Vagina (tissue), 2 donors: ENCODE measurements at regions not wholly inside any gene's neighbourhood (a gene's known extent, or its start where the extent isn't known, plus 50 kb on each side); places are given as distances from the start of the nearest gene placed in this dataset.

ENCODE experiments used
- DNase-seq, 2 donors: peaks; one replicate each; pipeline ENCODE4 v3.0.0-alpha.2; 2017; ENCODE audit errors: extremely low spot score in 2 of 2
- H3K27ac ChIP-seq: fragments of 200-600 bp; sonication (generic); one replicate; pipeline ENCODE4 v1.5.1; 2019
- H3K27me3 ChIP-seq: fragments of 200-600 bp; sonication (generic); one replicate; pipeline ENCODE4 v1.5.1; 2019
- H3K36me3 ChIP-seq, 2 donors: fragments of 200-600 bp; sonication (generic); one replicate each; pipeline ENCODE4 v1.5.1; 2017 to 2019
- H3K4me1 ChIP-seq: fragments of 200-600 bp; sonication (generic); one replicate; pipeline ENCODE4 v1.5.1; 2019
- H3K4me3 ChIP-seq, 2 donors: fragments of 200-600 bp; sonication (generic); 1 replicate in 1 of 2; 2 replicates in 1 of 2; pipeline ENCODE4 v1.5.1; 2016 to 2019
- H3K9me3 ChIP-seq: fragments of 200-600 bp; sonication (generic); one replicate; pipeline ENCODE4 v1.5.1; 2019
- POLR2A ChIP-seq, 2 donors: fragments of 450-650 bp; IDR thresholded peaks; one replicate each; pipeline ENCODE4 v1.6.1; 2017; ENCODE audit warnings: antibody characterized with exemption in 2 of 2, mild to moderate bottlenecking in 2 of 2, moderate library complexity in 2 of 2
- POLR2AphosphoS5 ChIP-seq, 2 donors: sonication (generic); formaldehyde crosslinking; IDR thresholded peaks; one replicate each; pipeline ENCODE4 v1.9.0; 2017; ENCODE audit warnings: antibody characterized with exemption in 2 of 2, mild to moderate bottlenecking in 2 of 2, low read depth in 1 of 2; ENCODE audit not compliant: insufficient read depth in 1 of 2
- intact Hi-C: fragments of 100-400 bp; cut with DNase I; formaldehyde crosslinking; loops from one replicate; pipeline ENCODE4 v1.15.1; 2023
- TF ChIP-seq, protein P1 (sequence below), 3 experiments: fragments of 450-650 bp in 2 of 3; fragments of 200-600 bp in 1 of 3; sonication (generic) in 1 of 3; IDR thresholded peaks; one replicate each; pipeline ENCODE4 v1.5.1; 2017 to 2019; ENCODE audit warnings: antibody characterized with exemption in 3 of 3, mild to moderate bottlenecking in 2 of 3, moderate library complexity in 2 of 3

DNA sequence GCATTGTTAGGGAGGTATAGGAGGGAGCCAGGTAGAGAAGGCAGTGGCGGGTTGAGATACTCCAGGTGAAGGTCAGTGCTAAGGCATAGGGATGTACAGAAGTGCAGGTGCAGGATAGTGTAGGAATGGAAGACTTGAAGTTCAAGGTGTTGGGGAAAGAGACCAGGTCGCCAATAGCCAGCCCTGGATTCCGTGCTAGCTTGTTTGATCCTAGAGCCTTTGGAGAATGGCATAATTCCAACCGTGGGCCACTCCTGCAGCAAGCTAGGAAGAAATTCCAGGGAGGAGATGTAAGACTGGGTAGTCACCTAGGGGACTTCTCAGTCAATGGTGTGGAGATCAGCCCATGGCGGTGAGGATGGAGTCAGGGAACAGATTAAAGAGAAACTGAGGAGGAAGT lies 272.7 kb downstream of the RPS24 start:
- Histone ChIP-seq H3K27ac (no peak overlapping the region), H3K4me3 (no peak overlapping the region), H3K27me3 (no peaks in the 10 kb centered on the region), H3K4me1 (peaks cover 12% of the 10 kb centered on the region), H3K36me3 (no peaks in the 10 kb centered on the region), H3K9me3 (no peaks in the 10 kb centered on the region)
- peak; percentile 67 to 76 for DNase-seq
- intact Hi-C loops, result no loop called here
- TF ChIP-seq POLR2AphosphoS5 (IDR thresholded peaks at IDR 0.05; ENCODE audit: insufficient read depth in 1 of 2, low read depth in 1 of 2) (no peak), POLR2A (IDR thresholded peaks at IDR 0.05) (no peak)
- TF ChIP-seq, protein P1, sequence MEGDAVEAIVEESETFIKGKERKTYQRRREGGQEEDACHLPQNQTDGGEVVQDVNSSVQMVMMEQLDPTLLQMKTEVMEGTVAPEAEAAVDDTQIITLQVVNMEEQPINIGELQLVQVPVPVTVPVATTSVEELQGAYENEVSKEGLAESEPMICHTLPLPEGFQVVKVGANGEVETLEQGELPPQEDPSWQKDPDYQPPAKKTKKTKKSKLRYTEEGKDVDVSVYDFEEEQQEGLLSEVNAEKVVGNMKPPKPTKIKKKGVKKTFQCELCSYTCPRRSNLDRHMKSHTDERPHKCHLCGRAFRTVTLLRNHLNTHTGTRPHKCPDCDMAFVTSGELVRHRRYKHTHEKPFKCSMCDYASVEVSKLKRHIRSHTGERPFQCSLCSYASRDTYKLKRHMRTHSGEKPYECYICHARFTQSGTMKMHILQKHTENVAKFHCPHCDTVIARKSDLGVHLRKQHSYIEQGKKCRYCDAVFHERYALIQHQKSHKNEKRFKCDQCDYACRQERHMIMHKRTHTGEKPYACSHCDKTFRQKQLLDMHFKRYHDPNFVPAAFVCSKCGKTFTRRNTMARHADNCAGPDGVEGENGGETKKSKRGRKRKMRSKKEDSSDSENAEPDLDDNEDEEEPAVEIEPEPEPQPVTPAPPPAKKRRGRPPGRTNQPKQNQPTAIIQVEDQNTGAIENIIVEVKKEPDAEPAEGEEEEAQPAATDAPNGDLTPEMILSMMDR (IDR thresholded peaks at IDR 0.05), result no peak

DNA sequence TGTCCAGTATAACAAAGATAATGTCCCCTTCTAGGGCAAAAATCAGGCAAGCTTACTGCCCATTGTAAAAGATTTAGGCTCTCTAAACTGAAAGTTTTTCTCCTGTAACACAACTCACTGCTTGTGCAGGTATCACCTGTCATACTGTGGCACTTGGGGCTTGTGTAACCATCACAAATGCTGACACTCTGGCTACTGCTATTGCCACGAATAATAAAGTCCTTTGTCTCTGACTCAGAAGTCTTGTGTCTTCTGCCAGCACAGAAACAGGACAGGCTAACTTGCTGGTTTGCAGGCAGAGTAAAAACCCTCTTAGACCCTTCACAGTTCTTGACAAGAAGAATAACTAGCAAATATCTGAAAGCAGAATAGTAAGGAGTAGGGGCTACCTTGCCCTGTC lies 273.9 kb downstream of the RPS24 start:
- TF ChIP-seq POLR2A (IDR thresholded peaks at IDR 0.05), result no peak
- TF ChIP-seq, protein P1 (IDR thresholded peaks at IDR 0.05), result no peak
- TF ChIP-seq POLR2AphosphoS5 (IDR thresholded peaks at IDR 0.05; ENCODE audit: insufficient read depth in 1 of 2, low read depth in 1 of 2), result no peak
- H3K9me3 ChIP-seq, result no peaks in the 10 kb centered on the region
- H3K27ac ChIP-seq, result no peak overlapping the region
- H3K36me3 ChIP-seq, result no peaks in the 10 kb centered on the region
- intact Hi-C loops, result no loop called here
- H3K27me3 ChIP-seq, result no peaks in the 10 kb centered on the region
- peaks cover 9% of the 10 kb centered on the region for H3K4me1 ChIP-seq
- H3K4me3 ChIP-seq, result no peak overlapping the region
- DNase-seq, result no peak

- Histone ChIP-seq H3K27me3 (no peaks in the 10 kb centered on the region), H3K4me1 (no peaks in the 10 kb centered on the region), H3K27ac (no peak overlapping the region), H3K4me3 (no peak overlapping the region), H3K36me3 (no peaks in the 10 kb centered on the region), H3K9me3 (no peaks in the 10 kb centered on the region)
- no peak for TF ChIP-seq POLR2AphosphoS5 (IDR thresholded peaks at IDR 0.05; ENCODE audit: insufficient read depth in 1 of 2, low read depth in 1 of 2)
- TF ChIP-seq POLR2A (IDR thresholded peaks at IDR 0.05), result no peak
- TF ChIP-seq, protein P1 (IDR thresholded peaks at IDR 0.05), result no peak
- peak in 1 of 2 donors; percentile 47 for DNase-seq
- intact Hi-C loops, result no loop called here
These were observed 276.0 kb downstream of the RPS24 start for GRCh38 chr10:78309536-78310237.

DNA sequence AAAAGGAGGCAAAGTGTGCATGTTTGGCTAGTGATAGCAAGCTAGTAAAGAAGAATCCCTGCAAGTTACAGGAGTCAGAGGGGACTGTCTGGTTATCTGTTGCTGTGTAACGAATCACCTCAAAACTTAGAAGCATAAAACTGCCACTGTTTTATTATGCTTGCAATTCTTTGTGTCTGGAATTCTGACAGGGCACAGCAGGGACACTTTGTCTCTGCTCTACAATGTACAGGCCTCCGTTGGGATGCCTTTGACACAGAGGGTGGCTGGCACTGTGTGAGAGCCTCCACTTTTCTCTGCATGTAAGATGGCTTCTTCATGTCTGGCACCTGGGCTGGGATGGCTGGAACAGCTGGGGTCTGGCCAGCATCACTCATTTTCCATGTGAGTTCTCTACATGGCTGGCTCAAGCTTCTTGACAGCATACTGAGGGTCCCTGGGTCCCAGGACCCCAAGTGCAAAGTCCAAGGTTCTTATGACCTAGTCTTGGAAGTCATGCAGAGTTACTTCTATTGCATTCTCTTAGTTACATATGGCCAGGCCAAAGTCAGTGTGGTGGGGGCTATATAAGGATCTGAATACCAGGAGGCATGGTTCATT lies 276.9 kb downstream of the RPS24 start:
- Histone ChIP-seq H3K4me3 (no peak overlapping the region), H3K27me3 (no peaks in the 10 kb centered on the region), H3K9me3 (no peaks in the 10 kb centered on the region), H3K4me1 (no peaks in the 10 kb centered on the region), H3K36me3 (no peaks in the 10 kb centered on the region), H3K27ac (no peak overlapping the region)
- TF ChIP-seq, protein P1 (IDR thresholded peaks at IDR 0.05), result no peak
- TF ChIP-seq POLR2A (IDR thresholded peaks at IDR 0.05), result no peak
- TF ChIP-seq POLR2AphosphoS5 (IDR thresholded peaks at IDR 0.05; ENCODE audit: insufficient read depth in 1 of 2, low read depth in 1 of 2), result no peak
- peak; percentile 64 to 77 for DNase-seq
- intact Hi-C loops, result no loop called here
